BJ (cell line): ENCODE measurements at regions not wholly inside any gene's neighbourhood (a gene's known extent, or its start where the extent isn't known, plus 50 kb on each side); places are given as distances from the start of the nearest gene placed in this dataset.

Experiments used
- CTCF ChIA-PET: fragments of 350-600 bp; formaldehyde crosslinking; extraction: SDS; loops from one replicate; lab custom pipeline; 2021; ENCODE audit warnings: antibody characterized with exemption, inconsistent platforms; lab: Yijun Ruan, JAX
- POLR2A ChIA-PET: fragments of 300-600 bp; sonication (Branson Sonifier 250); formaldehyde crosslinking; extraction: SDS; loops from one replicate; lab custom pipeline; 2021; ENCODE audit warnings: antibody characterized with exemption; lab: Charles Lee
- DNase-seq: peaks from one replicate; pipeline ENCODE4 v3.0.0-alpha.2; 2011; ENCODE audit warnings: low read depth
- H3K27me3 ChIP-seq: 2 replicates; pipeline ENCODE4 v1.6.0; 2011; ENCODE audit warnings: low read length; ENCODE audit not compliant: control insufficient read depth, insufficient read depth
- H3K36me3 ChIP-seq: 2 replicates; pipeline ENCODE4 v1.5.1; 2011; ENCODE audit warnings: low read length; ENCODE audit not compliant: control insufficient read depth, insufficient read depth
- H3K4me3 ChIP-seq: 2 replicates; pipeline ENCODE4 v1.5.1; 2011; ENCODE audit warnings: low read depth, mild to moderate bottlenecking, control low read depth, low read length
- CTCF ChIP-seq: IDR thresholded peaks from 2 replicates; pipeline ENCODE4 v1.5.1; 2011; ENCODE audit warnings: low read depth, mild to moderate bottlenecking, control low read depth, inconsistent platforms, low read length, moderate library complexity; ENCODE audit not compliant: insufficient read depth

- H3K27me3 ChIP-seq: peaks cover 7% of the 10 kb centered on the region
- TF ChIP-seq CTCF: no peak
- ChIA-PET POLR2A (no interaction called here), CTCF (no interaction called here)
- no peak overlapping the region for H3K4me3 ChIP-seq
- no peaks in the 10 kb centered on the region for H3K36me3 ChIP-seq
- DNase-seq: no peak
Measured at GRCh38 chr11:113567097-113567496, 91.9 kb upstream of the DRD2 start.

- DNase-seq: no peak
- TF ChIP-seq CTCF: no peak
- H3K36me3 ChIP-seq: no peaks in the 10 kb centered on the region
- H3K27me3 ChIP-seq: peaks cover 7% of the 10 kb centered on the region; the same call in 1 of the 2 replicates
- CTCF ChIA-PET: interaction anchor here (1.3 kb wide), 1 partner anchor 10 kb away, joined by 3 read pairs; no protein-coding TSS in a partner anchor
- H3K4me3 ChIP-seq: no peak overlapping the region
- POLR2A ChIA-PET: no interaction called here
Measured at GRCh38 chr11:113564527-113565130, 89.4 kb upstream of the DRD2 start.

- ChIA-PET CTCF (interaction anchor here (1.6 kb wide), 1 partner anchor 30 kb away, joined by 3 read pairs; no protein-coding TSS in a partner anchor), POLR2A (no interaction called here)
Measured at GRCh38 chr11:113563766-113564526, 88.7 kb upstream of the DRD2 start.

GRCh38 chr11:113562981-113563461, 87.8 kb upstream of the DRD2 start:
- DNase-seq: no peak
- Histone ChIP-seq H3K4me3 (no peak overlapping the region), H3K27me3 (peaks cover 5% of the 10 kb centered on the region; the same call in 1 of the 2 replicates), H3K36me3 (no peaks in the 10 kb centered on the region)
- POLR2A ChIA-PET: no interaction called here
- no peak for TF ChIP-seq CTCF
- CTCF ChIA-PET: interaction anchor here (1.0 to 1.6 kb wide), 2 partner anchors 29 to 167 kb away, joined by 3 read pairs; no protein-coding TSS in a partner anchor

More at GRCh38 chr11:113563766-113564526, 88.7 kb upstream of the DRD2 start:
- H3K36me3 ChIP-seq: no peaks in the 10 kb centered on the region
- H3K27me3 ChIP-seq: peaks cover 7% of the 10 kb centered on the region; the same call in 1 of the 2 replicates
- no peak overlapping the region for H3K4me3 ChIP-seq
- TF ChIP-seq CTCF: no peak
- DNase-seq: no peak

- POLR2A ChIA-PET: no interaction called here
- no peak overlapping the region for H3K4me3 ChIP-seq
- no peak for DNase-seq
- no peaks in the 10 kb centered on the region for H3K36me3 ChIP-seq
- CTCF ChIA-PET: interaction anchor here (1.0 to 1.6 kb wide), 2 partner anchors 29 to 168 kb away, joined by 3 read pairs; no protein-coding TSS in a partner anchor
- H3K27me3 ChIP-seq: peaks cover 3% of the 10 kb centered on the region; the same call in 1 of the 2 replicates
- TF ChIP-seq CTCF: no peak
Measured at GRCh38 chr11:113562576-113562975, 87.4 kb upstream of the DRD2 start.
